CD4-positive, alpha-beta T cell (primary cell): ENCODE measurements at regions not wholly inside any gene's neighbourhood (a gene's known extent, or its start where the extent isn't known, plus 50 kb on each side); places are given as distances from the start of the nearest gene placed in this dataset. TPM values are rescaled to one million over a fixed set of nuclear protein-coding genes. Genes with fewer than 3 reads are reported as not detected.
"Not testable (repeated sequence)": the region's sequence is repeated elsewhere in the genome, so short reads cannot be mapped to it uniquely, and the experiment has no call there.

Experiments
- ATAC-seq: fragments of 200-7000 bp; cut with Tn5 transposase; one replicate; pipeline ENCODE4 v1.10.0; 2022; ENCODE audit warnings: mild to moderate bottlenecking; ENCODE audit not compliant: poor library complexity
- CTCF ChIA-PET: fragments of 350-600 bp; sonication (Branson Sonifier 250); formaldehyde crosslinking; loops from one replicate; lab custom pipeline; 2021; ENCODE audit warnings: antibody characterized with exemption, inconsistent platforms; lab: Charles Lee
- POLR2A ChIA-PET: fragments of 350-600 bp; sonication (Branson Sonifier 250); formaldehyde crosslinking; loops from one replicate; lab custom pipeline; 2021; ENCODE audit warnings: antibody characterized with exemption, inconsistent platforms; lab: Charles Lee
- DNase-seq, 14 experiments: peaks; one replicate each; pipeline ENCODE4 v3.0.0-alpha.2; 2013 to 2020; ENCODE audit warnings: mixed read lengths in 2 of 14
- H3K27ac ChIP-seq, 2 donors: one replicate each; pipeline versions ENCODE4 v1.5.1 to v1.7.0; 2013; ENCODE audit warnings: low read length in 2 of 2, low read depth in 1 of 2, mild to moderate bottlenecking in 1 of 2
- H3K27me3 ChIP-seq, 2 experiments: 1 replicate in 1 of 2; 2 replicates in 1 of 2; pipeline versions ENCODE4 v1.6.1 to v1.7.0; 2013; ENCODE audit warnings: low read length in 2 of 2, control low read depth in 1 of 2, mild to moderate bottlenecking in 1 of 2, moderate library complexity in 1 of 2; ENCODE audit not compliant: insufficient read depth in 2 of 2, control insufficient read depth in 1 of 2
- H3K36me3 ChIP-seq: one replicate; pipeline ENCODE4 v1.6.1; 2013; ENCODE audit warnings: low read length, control low read depth; ENCODE audit not compliant: insufficient read depth
- H3K4me1 ChIP-seq: one replicate; pipeline ENCODE4 v1.6.1; 2013; ENCODE audit warnings: low read length, control low read depth; ENCODE audit not compliant: insufficient read depth
- H3K4me3 ChIP-seq: one replicate; pipeline ENCODE4 v1.5.1; 2013; ENCODE audit warnings: mild to moderate bottlenecking, low read length, moderate library complexity
- H3K9me3 ChIP-seq, 2 experiments: 1 replicate in 1 of 2; 2 replicates in 1 of 2; pipeline versions ENCODE4 v1.6.1 to v1.7.0; 2013; ENCODE audit warnings: low read length in 2 of 2, mild to moderate bottlenecking in 2 of 2, control low read depth in 1 of 2, moderate library complexity in 1 of 2; ENCODE audit not compliant: control insufficient read depth in 1 of 2, insufficient read depth in 1 of 2
- H3K27ac Mint-ChIP-seq: one replicate; pipeline ENCODE4 v1.8.0; 2020; ENCODE audit warnings: mixed read lengths
- H3K27me3 Mint-ChIP-seq: one replicate; pipeline ENCODE4 v1.8.0; 2021; ENCODE audit warnings: mixed read lengths
- H3K36me3 Mint-ChIP-seq: one replicate; pipeline ENCODE4 v1.8.0; 2021; ENCODE audit warnings: low read depth, mixed read lengths
- H3K4me1 Mint-ChIP-seq: one replicate; pipeline ENCODE4 v1.8.0; 2021; ENCODE audit warnings: low read depth, mixed read lengths
- H3K4me3 Mint-ChIP-seq: one replicate; pipeline ENCODE4 v1.8.0; 2020; ENCODE audit warnings: mild to moderate bottlenecking, mixed read lengths
- H3K9me3 Mint-ChIP-seq: one replicate; pipeline ENCODE4 v1.8.0; 2020; ENCODE audit warnings: mixed read lengths
- CTCF ChIP-seq: fragments of 200-600 bp; IDR thresholded peaks from one replicate; pipeline ENCODE4 v1.8.0; 2022; ENCODE audit warnings: antibody characterized with exemption, mild to moderate bottlenecking
- intact Hi-C, 2 experiments: fragments of 100-400 bp; cut with DNase I in 1 of 2; cut with micrococcal nuclease in 1 of 2; formaldehyde crosslinking; loops; one replicate each; pipeline versions ENCODE4 v1.15.1 to v1.9.0; 2023 to 2025; cut with DNase I, micrococcal nuclease
- microRNA-seq: library from miRNA; unstranded; fragments of <30 nt; microRNA quantifications from one replicate; pipeline ENCODE4 v1.2.0, GENCODE V29; 2021; ENCODE audit warnings: borderline microRNAs expressed, borderline replicate concordance

- POLR2A ChIA-PET: no interaction called here
- ATAC-seq: no peak
Observed at GRCh38 chr9:40884072-40884901, 244.2 kb downstream of the FOXD4L6 start.

GRCh38 chr9:40883423-40884071, 244.9 kb downstream of the FOXD4L6 start:
- H3K27me3 Mint-ChIP-seq, H3K4me3 Mint-ChIP-seq, H3K27ac ChIP-seq, DNase-seq, ATAC-seq, H3K4me3 ChIP-seq, H3K27me3 ChIP-seq, H3K36me3 ChIP-seq, H3K4me1 ChIP-seq, H3K27ac Mint-ChIP-seq, intact Hi-C loops, CTCF ChIA-PET, H3K4me1 Mint-ChIP-seq, POLR2A ChIA-PET: not testable (repeated sequence)
- H3K9me3 Mint-ChIP-seq: peaks cover 37% of the 10 kb centered on the region
- H3K9me3 ChIP-seq: peaks cover 48 to 79% of the 10 kb centered on the region in 2 experiments
- peaks cover 80% of the 10 kb centered on the region for H3K36me3 Mint-ChIP-seq

More at GRCh38 chr9:40884072-40884901, 244.2 kb downstream of the FOXD4L6 start:
- H3K27ac Mint-ChIP-seq: no peak overlapping the region
- H3K27me3 ChIP-seq: no peaks in the 10 kb centered on the region
- CTCF ChIA-PET: no interaction called here
- peak in 1 of 14 experiments; percentile 6 for DNase-seq
- peaks cover 87% of the 10 kb centered on the region for H3K36me3 Mint-ChIP-seq
- no peaks in the 10 kb centered on the region for H3K36me3 ChIP-seq
- H3K4me1 ChIP-seq: no peaks in the 10 kb centered on the region
- H3K27me3 Mint-ChIP-seq: no peaks in the 10 kb centered on the region
- no peak overlapping the region for H3K4me3 Mint-ChIP-seq
- TF ChIP-seq CTCF: no peak
- H3K9me3 ChIP-seq: peaks cover 48 to 86% of the 10 kb centered on the region in 2 experiments
- no peak overlapping the region for H3K4me3 ChIP-seq
- peaks cover 37% of the 10 kb centered on the region for H3K9me3 Mint-ChIP-seq
- H3K27ac ChIP-seq: no peak overlapping the region
- H3K4me1 Mint-ChIP-seq: no peaks in the 10 kb centered on the region
- intact Hi-C loops: no loop called here

GRCh38 chr9:40873753-40874295, 254.7 kb downstream of the FOXD4L6 start:
- DNase-seq, CTCF ChIA-PET, intact Hi-C loops, H3K4me3 Mint-ChIP-seq, ATAC-seq, H3K4me1 ChIP-seq, H3K27me3 Mint-ChIP-seq, POLR2A ChIA-PET, H3K27me3 ChIP-seq, H3K36me3 ChIP-seq, H3K4me3 ChIP-seq, H3K4me1 Mint-ChIP-seq, H3K27ac Mint-ChIP-seq, H3K27ac ChIP-seq: not testable (repeated sequence)
- peaks cover 16 to 44% of the 10 kb centered on the region in 2 experiments for H3K9me3 ChIP-seq
- peaks cover 20% of the 10 kb centered on the region for H3K9me3 Mint-ChIP-seq
- peaks cover 68% of the 10 kb centered on the region for H3K36me3 Mint-ChIP-seq

- H3K4me1 ChIP-seq, H3K4me3 Mint-ChIP-seq, H3K36me3 ChIP-seq, H3K4me3 ChIP-seq, H3K27ac Mint-ChIP-seq, H3K4me1 Mint-ChIP-seq, H3K27me3 Mint-ChIP-seq, POLR2A ChIA-PET, H3K27ac ChIP-seq, H3K27me3 ChIP-seq, ATAC-seq, DNase-seq, intact Hi-C loops, CTCF ChIA-PET: not testable (repeated sequence)
- Mint-ChIP-seq H3K9me3 (peaks cover 23% of the 10 kb centered on the region), H3K36me3 (peaks cover 58% of the 10 kb centered on the region)
- peaks cover 8 to 50% of the 10 kb centered on the region in 2 experiments for H3K9me3 ChIP-seq
Observed at GRCh38 chr9:40868437-40868836, 260.0 kb downstream of the FOXD4L6 start.

Small RNA genes lying in the stretch of these regions (microRNA-seq; reads per million reads assigned to microRNA genes)
- gene MIR1299: not detected
